Tibial nerve (tissue), 3 donors: ENCODE measurements at regions not wholly inside any gene's neighbourhood (a gene's known extent, or its start where the extent isn't known, plus 50 kb on each side); places are given as distances from the start of the nearest gene placed in this dataset.

Source experiments
- CTCF ChIP-seq, 5 experiments: fragments of 200-600 bp in 3 of 5; fragments of 450-650 bp in 2 of 5; sonication (generic) in 3 of 5; IDR thresholded peaks; one replicate each; pipeline ENCODE4 v1.5.1; 2016 to 2019; ENCODE audit warnings: antibody characterized with exemption in 5 of 5, mild to moderate bottlenecking in 3 of 5, moderate library complexity in 2 of 5
- POLR2A ChIP-seq, 2 donors: fragments of 450-650 bp; IDR thresholded peaks; one replicate each; pipeline ENCODE4 v1.6.1; 2017; ENCODE audit warnings: antibody characterized with exemption in 2 of 2, mild to moderate bottlenecking in 2 of 2, moderate library complexity in 2 of 2

- TF ChIP-seq POLR2A (IDR thresholded peaks at IDR 0.05) (no peak), CTCF (IDR thresholded peaks at IDR 0.05) (no peak)
These were observed 88.1 kb upstream of the DIO3 start for GRCh38 chr14:101473045-101473729.
